ENCODE measurements at regions not wholly inside any gene's neighbourhood (a gene's known extent, or its start where the extent isn't known, plus 50 kb on each side); places are given as distances from the start of the nearest gene placed in this dataset.

DNA sequence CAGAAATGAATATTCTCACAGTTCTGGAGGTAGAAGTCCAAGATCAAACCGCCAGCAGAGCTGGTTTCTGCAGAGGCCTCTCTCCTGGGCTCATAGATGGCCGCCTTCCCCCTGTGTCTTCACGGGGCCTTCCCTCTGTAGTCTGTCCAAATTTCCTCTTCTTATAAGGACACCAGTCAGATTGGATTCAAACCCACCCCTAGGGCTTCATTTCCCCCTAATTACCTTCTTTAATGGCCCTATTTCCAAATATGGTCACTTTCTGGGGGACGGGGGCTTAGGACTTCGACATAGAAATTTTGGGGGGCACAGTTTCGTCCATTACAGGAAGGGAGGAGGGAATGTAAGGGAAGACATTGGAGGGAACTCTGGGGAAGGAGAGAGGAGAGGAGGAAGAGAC is 132.6 kb downstream of the DDX1 start:
- no peaks in the 10 kb centered on the region for H3K27me3 ChIP-seq (replicated peaks in 1 of 4; ENCODE audit: control insufficient read depth in 3 of 4, extremely low read depth in 1 of 4, insufficient read depth in 3 of 4, low read length in 3 of 4)
- H2AK5ac ChIP-seq (ENCODE audit: low read depth, low read length): no peak overlapping the region
- H2BK12ac ChIP-seq (ENCODE audit: low read depth, low read length): no peak overlapping the region
- H3K4me1 ChIP-seq (replicated peaks in 1 of 4; ENCODE audit: control insufficient read depth in 3 of 4, insufficient read depth in 4 of 4, low read length in 3 of 4): peaks cover 0 to 3% (median 0%) of the 10 kb centered on the region in 4 experiments; a peak in 1 of 7 replicates
- no peak overlapping the region for H4K5ac ChIP-seq (ENCODE audit: insufficient read length, low read depth, low read length)
- H4K91ac ChIP-seq (replicated peaks; ENCODE audit: insufficient read length, low read length): no peak overlapping the region
- H3K4ac ChIP-seq (replicated peaks; ENCODE audit: insufficient read length, low read depth, low read length): no peak overlapping the region
- no peak for TF ChIP-seq CHD1 (IDR thresholded peaks at IDR 0.05; ENCODE audit: low read depth, low read length)
- no peak for TF ChIP-seq CREB1 (IDR thresholded peaks at IDR 0.05)
- TF ChIP-seq TAF1 (IDR thresholded peaks at IDR 0.05; ENCODE audit: low read depth, low read length): no peak
- TF ChIP-seq, protein P1, sequence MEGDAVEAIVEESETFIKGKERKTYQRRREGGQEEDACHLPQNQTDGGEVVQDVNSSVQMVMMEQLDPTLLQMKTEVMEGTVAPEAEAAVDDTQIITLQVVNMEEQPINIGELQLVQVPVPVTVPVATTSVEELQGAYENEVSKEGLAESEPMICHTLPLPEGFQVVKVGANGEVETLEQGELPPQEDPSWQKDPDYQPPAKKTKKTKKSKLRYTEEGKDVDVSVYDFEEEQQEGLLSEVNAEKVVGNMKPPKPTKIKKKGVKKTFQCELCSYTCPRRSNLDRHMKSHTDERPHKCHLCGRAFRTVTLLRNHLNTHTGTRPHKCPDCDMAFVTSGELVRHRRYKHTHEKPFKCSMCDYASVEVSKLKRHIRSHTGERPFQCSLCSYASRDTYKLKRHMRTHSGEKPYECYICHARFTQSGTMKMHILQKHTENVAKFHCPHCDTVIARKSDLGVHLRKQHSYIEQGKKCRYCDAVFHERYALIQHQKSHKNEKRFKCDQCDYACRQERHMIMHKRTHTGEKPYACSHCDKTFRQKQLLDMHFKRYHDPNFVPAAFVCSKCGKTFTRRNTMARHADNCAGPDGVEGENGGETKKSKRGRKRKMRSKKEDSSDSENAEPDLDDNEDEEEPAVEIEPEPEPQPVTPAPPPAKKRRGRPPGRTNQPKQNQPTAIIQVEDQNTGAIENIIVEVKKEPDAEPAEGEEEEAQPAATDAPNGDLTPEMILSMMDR (IDR thresholded peaks at IDR 0.05; ENCODE audit: control extremely low read depth in 1 of 3, insufficient read depth in 1 of 3, low read depth in 1 of 3, low read length in 3 of 3): no peak
- no peak for TF ChIP-seq SIRT6 (IDR thresholded peaks at IDR 0.05; ENCODE audit: low read length)
- TF ChIP-seq JUN (IDR thresholded peaks at IDR 0.05; ENCODE audit: low read depth, low read length): no peak
- TF ChIP-seq HDAC2 (IDR thresholded peaks at IDR 0.05; ENCODE audit: borderline replicate concordance in 1 of 2, low read depth in 2 of 2, low read length in 2 of 2): no peak
- no peak for TF ChIP-seq RBBP5 (IDR thresholded peaks at IDR 0.05; ENCODE audit: borderline replicate concordance, low read depth, low read length)
- no peak for TF ChIP-seq POLR2AphosphoS5 (IDR thresholded peaks at IDR 0.05; ENCODE audit: low read depth, low read length)
- no peak for TF ChIP-seq SRF (IDR thresholded peaks at IDR 0.05; ENCODE audit: low read depth, low read length)
- no peaks in the 10 kb centered on the region for H3K9me3 ChIP-seq (ENCODE audit: insufficient read depth in 2 of 2, low read depth in 1 of 2, low read length in 1 of 2)
- POLR2A ChIA-PET (ENCODE audit: partially characterized antibody): interaction anchor here (1.0 kb wide), 1 partner anchor 10 kb away, joined by 3 read pairs; no protein-coding TSS in a partner anchor
- CTCF ChIA-PET (ENCODE audit: partially characterized antibody): interaction anchor here (1.0 to 1.3 kb wide), 4 partner anchors 10 to 59 kb away, joined by 3 to 5 read pairs (median 4); no protein-coding TSS in a partner anchor
- H3K56ac ChIP-seq (replicated peaks; ENCODE audit: insufficient read length, low read depth, low read length): no peak overlapping the region
- no peaks in the 10 kb centered on the region for H3K79me1 ChIP-seq (ENCODE audit: low read depth, low read length)
- no peak overlapping the region for H3K23ac ChIP-seq (ENCODE audit: insufficient read length)
- no peak overlapping the region for H2BK5ac ChIP-seq (ENCODE audit: low read depth, low read length)
- no peak overlapping the region for H2BK20ac ChIP-seq (ENCODE audit: low read length)
- H4K20me1 ChIP-seq (replicated peaks in 1 of 2; ENCODE audit: control insufficient read depth in 1 of 2, insufficient read depth in 2 of 2, low read length in 2 of 2): no peaks in the 10 kb centered on the region
- no peak for FAIRE-seq
- no peak overlapping the region for H2BK120ac ChIP-seq (replicated peaks; ENCODE audit: low read depth, low read length)
- H2BK15ac ChIP-seq (ENCODE audit: low read length): no peak overlapping the region
- no peaks in the 10 kb centered on the region for H3K23me2 ChIP-seq (ENCODE audit: low read depth, low read length)
- no peak overlapping the region for H4K8ac ChIP-seq (ENCODE audit: extremely low read depth, insufficient read depth, low read length)
- no peak overlapping the region for H3K4me3 ChIP-seq (ENCODE audit: extremely low read depth in 1 of 4, insufficient read depth in 2 of 4, low read depth in 3 of 4, low read length in 4 of 4)
- H3K4me2 ChIP-seq (ENCODE audit: insufficient read depth in 1 of 2, low read depth in 2 of 2, low read length in 2 of 2): no peak overlapping the region
- no peak overlapping the region for H3K14ac ChIP-seq (ENCODE audit: insufficient read length)
- H3K9ac ChIP-seq (replicated peaks in 1 of 4; ENCODE audit: extremely low read depth in 1 of 4, low read depth in 3 of 4, low read length in 3 of 4): no peak overlapping the region
- no peak overlapping the region for H2AFZ ChIP-seq (ENCODE audit: low read length)
- DNase-seq (ENCODE audit: low read depth in 1 of 2, low spot score in 2 of 2): no peak
- H3K36me3 ChIP-seq (ENCODE audit: control insufficient read depth in 2 of 4, insufficient read depth in 4 of 4, low read length in 3 of 4): no peaks in the 10 kb centered on the region
- H3K27ac ChIP-seq (ENCODE audit: low read depth, low read length): no peak overlapping the region
- 78% methylated on average over 6 of the region's 6 CpGs; no CpG with 5 or more reads in 1 of the 2 experiments for WGBS, 2 experiments (ENCODE audit: extremely low coverage in 1 of 2, insufficient coverage in 1 of 2, insufficient read length in 1 of 2, insufficient replicate concordance in 2 of 2, low coverage in 1 of 2, low lambda C conversion rate in 2 of 2, missing lambda C conversion rate in 1 of 2)
- no peak overlapping the region for H3K18ac ChIP-seq (ENCODE audit: extremely low read depth, low read length)
- H3K79me2 ChIP-seq (ENCODE audit: control insufficient read depth in 1 of 2, insufficient read depth in 2 of 2, low read length in 2 of 2): no peaks in the 10 kb centered on the region
